ENCODE measurements at regions not wholly inside any gene's neighbourhood (a gene's known extent, or its start where the extent isn't known, plus 50 kb on each side); places are given as distances from the start of the nearest gene placed in this dataset.
"Not testable (repeated sequence)": the region's sequence is repeated elsewhere in the genome, so short reads cannot be mapped to it uniquely, and the experiment has no call there.

- peaks cover 23 to 37% (median 29%) of the 10 kb centered on the region in 11 experiments for H3K9me3 ChIP-seq (replicated peaks in 1 of 11)
- not testable (repeated sequence) for H3K4me3 ChIP-seq, H3K4me1 ChIP-seq, H4K20me1 ChIP-seq, H3K27me3 ChIP-seq, H3K9ac ChIP-seq, H3K27ac ChIP-seq, H3K4me2 ChIP-seq
- peaks cover 0 to 14% (median 0%) of the 10 kb centered on the region in 11 experiments; a peak in 2 of 22 replicates for H3K36me3 ChIP-seq
Observed at GRCh38 chr5:109283086-109283485, 126.7 kb downstream of the PJA2 start.

GRCh38 chr5:109281136-109281690 is 128.6 kb downstream of the PJA2 start:
- H3K9me3 ChIP-seq (replicated peaks in 1 of 11) = peaks cover 8 to 18% (median 11%) of the 10 kb centered on the region in 11 experiments
- H3K27me3 ChIP-seq = no peaks in the 10 kb centered on the region
- H3K36me3 ChIP-seq = peaks cover 0 to 4% (median 0%) of the 10 kb centered on the region in 11 experiments; a peak in 1 of 22 replicates
- no peaks in the 10 kb centered on the region for H4K20me1 ChIP-seq
- TF ChIP-seq Cebpa-rat (IDR thresholded peaks at IDR 0.05) = no peak
- H3K4me2 ChIP-seq = no peak overlapping the region
- H3K4me3 ChIP-seq = no peak overlapping the region
- no peaks in the 10 kb centered on the region for H3K4me1 ChIP-seq
- no peak overlapping the region for H3K9ac ChIP-seq
- no peak overlapping the region for H3K27ac ChIP-seq

GRCh38 chr5:109278141-109278540 is 131.6 kb downstream of the PJA2 start:
- no peaks in the 10 kb centered on the region for H3K36me3 ChIP-seq
- no peak for TF ChIP-seq Cebpa-rat (IDR thresholded peaks at IDR 0.05)
- no peak overlapping the region for H3K4me3 ChIP-seq
- H3K4me1 ChIP-seq = no peaks in the 10 kb centered on the region
- H3K9me3 ChIP-seq (replicated peaks in 1 of 11) = no peaks in the 10 kb centered on the region
- no peak overlapping the region for H3K27ac ChIP-seq
- no peak overlapping the region for H3K4me2 ChIP-seq
- no peaks in the 10 kb centered on the region for H4K20me1 ChIP-seq
- H3K27me3 ChIP-seq = no peaks in the 10 kb centered on the region
- H3K9ac ChIP-seq = no peak overlapping the region

- no peak overlapping the region for H3K4me2 ChIP-seq
- no peak overlapping the region for H3K4me3 ChIP-seq
- no peak overlapping the region for H3K9ac ChIP-seq
- no peaks in the 10 kb centered on the region for H3K36me3 ChIP-seq
- H3K4me1 ChIP-seq = no peaks in the 10 kb centered on the region
- no peak overlapping the region for H3K27ac ChIP-seq
- H4K20me1 ChIP-seq = no peaks in the 10 kb centered on the region
- no peak for TF ChIP-seq Cebpa-rat (IDR thresholded peaks at IDR 0.05)
- no peaks in the 10 kb centered on the region for H3K27me3 ChIP-seq
- peaks cover 0 to 11% (median 4%) of the 10 kb centered on the region in 11 experiments; a peak in 6 of 22 replicates for H3K9me3 ChIP-seq (replicated peaks in 1 of 11)
Observed at GRCh38 chr5:109275919-109276318, 133.9 kb downstream of the PJA2 start.

- Histone ChIP-seq H3K4me1 (no peaks in the 10 kb centered on the region), H3K9me3 (replicated peaks in 1 of 11) (peaks cover 0 to 19% (median 9%) of the 10 kb centered on the region in 11 experiments; a peak in 10 of 22 replicates), H4K20me1 (no peaks in the 10 kb centered on the region), H3K4me3 (no peak overlapping the region), H3K9ac (no peak overlapping the region), H3K27me3 (no peaks in the 10 kb centered on the region), H3K27ac (no peak overlapping the region), H3K4me2 (no peak overlapping the region), H3K36me3 (no peaks in the 10 kb centered on the region)
- TF ChIP-seq Cebpa-rat (IDR thresholded peaks at IDR 0.05) = no peak
Observed at GRCh38 chr5:109273594-109273993, 136.2 kb downstream of the PJA2 start.

- no peak overlapping the region for H3K4me2 ChIP-seq
- TF ChIP-seq Cebpa-rat (IDR thresholded peaks at IDR 0.05) = no peak
- no peak overlapping the region for H3K27ac ChIP-seq
- no peaks in the 10 kb centered on the region for H4K20me1 ChIP-seq
- peaks cover 14 to 36% (median 21%) of the 10 kb centered on the region in 11 experiments; a peak in 20 of 22 replicates for H3K9me3 ChIP-seq (replicated peaks in 1 of 11)
- no peaks in the 10 kb centered on the region for H3K27me3 ChIP-seq
- no peaks in the 10 kb centered on the region for H3K4me1 ChIP-seq
- no peak overlapping the region for H3K4me3 ChIP-seq
- no peak overlapping the region for H3K9ac ChIP-seq
- no peaks in the 10 kb centered on the region for H3K36me3 ChIP-seq
Observed at GRCh38 chr5:109267283-109267682, 142.5 kb downstream of the PJA2 start.

GRCh38 chr5:109258755-109259154 is 151.0 kb downstream of the PJA2 start:
- H3K4me2 ChIP-seq = no peak overlapping the region
- H3K9me3 ChIP-seq (replicated peaks in 1 of 11) = peaks cover 0 to 18% (median 6%) of the 10 kb centered on the region in 11 experiments; a peak in 9 of 22 replicates
- H3K4me3 ChIP-seq = no peak overlapping the region
- no peak overlapping the region for H3K27ac ChIP-seq
- H3K9ac ChIP-seq = no peak overlapping the region
- H3K4me1 ChIP-seq = no peaks in the 10 kb centered on the region
- no peaks in the 10 kb centered on the region for H4K20me1 ChIP-seq
- H3K36me3 ChIP-seq = no peaks in the 10 kb centered on the region
- TF ChIP-seq Cebpa-rat (IDR thresholded peaks at IDR 0.05) = no peak
- no peaks in the 10 kb centered on the region for H3K27me3 ChIP-seq

- no peak overlapping the region for H3K9ac ChIP-seq
- TF ChIP-seq Cebpa-rat (IDR thresholded peaks at IDR 0.05) = no peak
- no peak overlapping the region for H3K4me2 ChIP-seq
- H3K4me1 ChIP-seq = no peaks in the 10 kb centered on the region; a peak in 1 of 20 replicates
- H3K9me3 ChIP-seq (replicated peaks in 1 of 11) = peaks cover 0 to 18% (median 6%) of the 10 kb centered on the region in 11 experiments; a peak in 9 of 22 replicates
- no peaks in the 10 kb centered on the region for H3K36me3 ChIP-seq
- H4K20me1 ChIP-seq = no peaks in the 10 kb centered on the region
- no peak overlapping the region for H3K4me3 ChIP-seq
- H3K27ac ChIP-seq = no peak overlapping the region
- H3K27me3 ChIP-seq = no peaks in the 10 kb centered on the region
Observed at GRCh38 chr5:109256486-109256885, 153.3 kb downstream of the PJA2 start.

- Histone ChIP-seq H3K9ac (no peak overlapping the region), H3K36me3 (no peaks in the 10 kb centered on the region), H3K9me3 (replicated peaks in 1 of 11) (peaks cover 0 to 18% (median 6%) of the 10 kb centered on the region in 11 experiments; a peak in 9 of 22 replicates), H3K27me3 (no peaks in the 10 kb centered on the region), H3K4me3 (no peak overlapping the region), H4K20me1 (no peaks in the 10 kb centered on the region), H3K4me2 (no peak overlapping the region), H3K27ac (no peak overlapping the region), H3K4me1 (peaks cover 0 to 4% (median 0%) of the 10 kb centered on the region in 10 experiments; a peak in 5 of 20 replicates)
- TF ChIP-seq Cebpa-rat (IDR thresholded peaks at IDR 0.05) = no peak
Observed at GRCh38 chr5:109254511-109254910, 155.3 kb downstream of the PJA2 start.

GRCh38 chr5:109253262-109253661 is 156.5 kb downstream of the PJA2 start:
- Histone ChIP-seq H3K9me3 (replicated peaks in 1 of 11) (peaks cover 0 to 8% (median 0%) of the 10 kb centered on the region in 11 experiments; a peak in 1 of 22 replicates), H3K4me2 (no peak overlapping the region), H3K27ac (no peak overlapping the region), H3K4me3 (no peak overlapping the region), H4K20me1 (no peaks in the 10 kb centered on the region), H3K9ac (no peak overlapping the region), H3K4me1 (peaks cover 2 to 16% (median 6%) of the 10 kb centered on the region in 10 experiments; a peak in 16 of 20 replicates), H3K27me3 (no peaks in the 10 kb centered on the region), H3K36me3 (no peaks in the 10 kb centered on the region)
- TF ChIP-seq Cebpa-rat (IDR thresholded peaks at IDR 0.05) = no peak
